Natural killer cell (primary cell): ENCODE measurements at regions not wholly inside any gene's neighbourhood (a gene's known extent, or its start where the extent isn't known, plus 50 kb on each side); places are given as distances from the start of the nearest gene placed in this dataset.
"Not testable (repeated sequence)": the region's sequence is repeated elsewhere in the genome, so short reads cannot be mapped to it uniquely, and the experiment has no call there.

Experiments used
- ATAC-seq, 3 donors: fragments of 150-1000 bp in 2 of 3; fragments of 200-7000 bp in 1 of 3; cut with Tn5 transposase; 1 replicate in 1 of 3; 2 replicates in 2 of 3; pipeline ENCODE4 v1.10.0; 2021; ENCODE audit warnings: mild to moderate bottlenecking in 2 of 3, moderate library complexity in 2 of 3
- DNase-seq, 2 donors: peaks; one replicate each; pipeline versions ENCODE4 v3.0.0 to v3.0.0-alpha.2; 2013 to 2021; ENCODE audit warnings: mixed read lengths in 1 of 2
- H3K27ac ChIP-seq: one replicate; pipeline ENCODE4 v1.5.1; 2013; ENCODE audit warnings: mild to moderate bottlenecking, low read length
- H3K27me3 ChIP-seq: one replicate; pipeline ENCODE4 v1.6.1; 2013; ENCODE audit warnings: low read length; ENCODE audit not compliant: control insufficient read depth, insufficient read depth
- H3K36me3 ChIP-seq: one replicate; pipeline ENCODE4 v1.6.1; 2013; ENCODE audit warnings: low read length; ENCODE audit not compliant: control insufficient read depth, insufficient read depth
- H3K4me1 ChIP-seq: one replicate; pipeline ENCODE4 v1.6.1; 2013; ENCODE audit warnings: low read length; ENCODE audit not compliant: control insufficient read depth, insufficient read depth
- H3K4me3 ChIP-seq: one replicate; pipeline ENCODE4 v1.5.1; 2013; ENCODE audit warnings: low read length
- H3K9me3 ChIP-seq: one replicate; pipeline ENCODE4 v1.6.1; 2013; ENCODE audit warnings: low read length; ENCODE audit not compliant: control insufficient read depth, insufficient read depth
- H3K27ac Mint-ChIP-seq, 2 donors: one replicate each; pipeline ENCODE4 v1.8.0; 2022; ENCODE audit warnings: mild to moderate bottlenecking in 2 of 2, mixed read lengths in 2 of 2, moderate library complexity in 1 of 2
- H3K27me3 Mint-ChIP-seq, 2 donors: one replicate each; pipeline ENCODE4 v1.8.0; 2022; ENCODE audit warnings: low read depth in 2 of 2, mixed read lengths in 2 of 2
- H3K36me3 Mint-ChIP-seq: one replicate; pipeline ENCODE4 v1.8.0; 2022; ENCODE audit warnings: mixed read lengths
- H3K4me1 Mint-ChIP-seq, 2 donors: one replicate each; pipeline ENCODE4 v1.8.0; 2022; ENCODE audit warnings: mixed read lengths in 2 of 2
- H3K4me3 Mint-ChIP-seq: one replicate; pipeline ENCODE4 v1.8.0; 2022; ENCODE audit warnings: mild to moderate bottlenecking, moderate library complexity, mixed read lengths
- H3K9me3 Mint-ChIP-seq, 2 donors: one replicate each; pipeline ENCODE4 v1.8.0; 2022; ENCODE audit warnings: mixed read lengths in 2 of 2
- WGBS: methylation state at CpG from one replicate; pipeline ENCODE4 v1.1.7; 2013; ENCODE audit warnings: missing lambda C conversion rate; ENCODE audit not compliant: insufficient coverage; 5-methylcytosine and 5-hydroxymethylcytosine counted together
- intact Hi-C: fragments of 100-400 bp; cut with micrococcal nuclease; formaldehyde crosslinking; loops from one replicate; pipeline ENCODE4 v1.14.2; 2022
- TF ChIP-seq, protein P1 (sequence below): fragments of 200-600 bp; IDR thresholded peaks from one replicate; pipeline ENCODE4 v1.8.0; 2022; ENCODE audit warnings: antibody characterized with exemption

DNA sequence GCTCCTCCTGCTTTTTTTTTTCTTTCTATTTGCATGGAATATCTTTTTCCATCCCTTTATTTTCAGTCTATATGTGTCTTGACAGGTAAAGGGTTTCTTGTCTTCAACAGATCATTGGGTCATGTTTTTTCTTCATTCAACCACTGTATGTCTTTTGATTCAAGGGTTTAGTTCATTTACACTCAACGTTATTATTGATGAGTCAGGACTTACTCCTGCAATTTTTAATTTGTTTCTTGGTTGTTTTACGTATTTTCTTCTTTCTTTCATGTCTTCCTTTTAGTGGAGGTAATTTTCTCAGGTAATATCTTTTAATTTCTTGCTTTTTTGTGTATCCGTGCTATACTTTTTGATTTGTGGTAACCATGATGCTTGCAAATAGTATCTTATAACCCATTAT, 429.1 kb upstream of the HTR1E start:
- intact Hi-C loops = no loop called here
- ATAC-seq = no peak
- H3K27me3 ChIP-seq = no peaks in the 10 kb centered on the region
- no peaks in the 10 kb centered on the region for H3K36me3 ChIP-seq
- WGBS = no CpG with 5 or more reads among the region's 3 CpGs
- H3K9me3 Mint-ChIP-seq = peaks cover 19 to 39% of the 10 kb centered on the region in 2 donors
- no peaks in the 10 kb centered on the region for H3K4me1 ChIP-seq
- no peak overlapping the region for H3K27ac Mint-ChIP-seq
- no peak overlapping the region for H3K4me3 ChIP-seq
- peaks cover 15% of the 10 kb centered on the region for H3K9me3 ChIP-seq
- no peak overlapping the region for H3K4me3 Mint-ChIP-seq
- H3K36me3 Mint-ChIP-seq = peaks cover 10% of the 10 kb centered on the region
- H3K27ac ChIP-seq = no peak overlapping the region
- TF ChIP-seq, protein P1, sequence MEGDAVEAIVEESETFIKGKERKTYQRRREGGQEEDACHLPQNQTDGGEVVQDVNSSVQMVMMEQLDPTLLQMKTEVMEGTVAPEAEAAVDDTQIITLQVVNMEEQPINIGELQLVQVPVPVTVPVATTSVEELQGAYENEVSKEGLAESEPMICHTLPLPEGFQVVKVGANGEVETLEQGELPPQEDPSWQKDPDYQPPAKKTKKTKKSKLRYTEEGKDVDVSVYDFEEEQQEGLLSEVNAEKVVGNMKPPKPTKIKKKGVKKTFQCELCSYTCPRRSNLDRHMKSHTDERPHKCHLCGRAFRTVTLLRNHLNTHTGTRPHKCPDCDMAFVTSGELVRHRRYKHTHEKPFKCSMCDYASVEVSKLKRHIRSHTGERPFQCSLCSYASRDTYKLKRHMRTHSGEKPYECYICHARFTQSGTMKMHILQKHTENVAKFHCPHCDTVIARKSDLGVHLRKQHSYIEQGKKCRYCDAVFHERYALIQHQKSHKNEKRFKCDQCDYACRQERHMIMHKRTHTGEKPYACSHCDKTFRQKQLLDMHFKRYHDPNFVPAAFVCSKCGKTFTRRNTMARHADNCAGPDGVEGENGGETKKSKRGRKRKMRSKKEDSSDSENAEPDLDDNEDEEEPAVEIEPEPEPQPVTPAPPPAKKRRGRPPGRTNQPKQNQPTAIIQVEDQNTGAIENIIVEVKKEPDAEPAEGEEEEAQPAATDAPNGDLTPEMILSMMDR = no peak
- no peaks in the 10 kb centered on the region for H3K27me3 Mint-ChIP-seq
- no peak for DNase-seq
- H3K4me1 Mint-ChIP-seq = no peaks in the 10 kb centered on the region

GRCh38 chr6:86502497-86502896, 434.8 kb upstream of the HTR1E start:
- peaks cover 21 to 32% of the 10 kb centered on the region in 2 donors for H3K9me3 Mint-ChIP-seq
- H3K27me3 Mint-ChIP-seq = no peaks in the 10 kb centered on the region
- no peak overlapping the region for H3K4me3 Mint-ChIP-seq
- no peaks in the 10 kb centered on the region for H3K36me3 ChIP-seq
- 67% methylated on average over 3 of the region's 3 CpGs for WGBS
- H3K27ac ChIP-seq = no peak overlapping the region
- H3K27ac Mint-ChIP-seq = no peak overlapping the region
- no peaks in the 10 kb centered on the region for H3K27me3 ChIP-seq
- H3K4me1 Mint-ChIP-seq = no peaks in the 10 kb centered on the region
- intact Hi-C loops = no loop called here
- peaks cover 5% of the 10 kb centered on the region for H3K9me3 ChIP-seq
- DNase-seq (no peak), ATAC-seq (no peak)
- TF ChIP-seq, protein P1 = no peak
- peaks cover 10% of the 10 kb centered on the region for H3K36me3 Mint-ChIP-seq
- no peak overlapping the region for H3K4me3 ChIP-seq
- H3K4me1 ChIP-seq = no peaks in the 10 kb centered on the region

DNA sequence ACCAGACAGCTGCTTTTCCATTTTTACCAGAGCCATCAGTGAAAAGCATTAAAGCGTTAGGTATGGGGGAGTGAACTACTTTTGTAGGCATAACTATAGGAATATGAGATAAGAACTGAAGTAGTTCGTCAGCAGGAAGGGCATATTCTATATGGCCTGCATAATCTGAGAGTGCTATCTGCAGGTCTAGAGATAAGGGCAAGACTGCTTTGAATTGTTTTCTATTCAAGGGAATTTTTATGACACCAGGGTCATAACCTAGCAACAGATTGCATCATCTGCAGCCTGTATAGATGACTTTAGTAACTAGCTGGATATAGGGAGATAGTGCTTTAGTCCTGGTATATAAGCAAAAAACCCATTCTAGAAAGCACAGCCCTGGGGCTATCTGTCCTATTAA, 437.3 kb upstream of the HTR1E start:
- Mint-ChIP-seq H3K27ac (no peak overlapping the region), H3K9me3 (peaks cover 23 to 34% of the 10 kb centered on the region in 2 donors), H3K27me3 (no peaks in the 10 kb centered on the region), H3K36me3 (peaks cover 17% of the 10 kb centered on the region), H3K4me3 (no peak overlapping the region), H3K4me1 (no peaks in the 10 kb centered on the region)
- DNase-seq (no peak), ATAC-seq (no peak)
- H3K36me3 ChIP-seq = no peaks in the 10 kb centered on the region
- H3K27me3 ChIP-seq = no peaks in the 10 kb centered on the region
- peaks cover 5% of the 10 kb centered on the region for H3K9me3 ChIP-seq
- no peak overlapping the region for H3K4me3 ChIP-seq
- no peaks in the 10 kb centered on the region for H3K4me1 ChIP-seq
- H3K27ac ChIP-seq = no peak overlapping the region
- intact Hi-C loops = no loop called here
- WGBS = 54% methylated on average over 2 of the region's 2 CpGs
- TF ChIP-seq, protein P1 = no peak

DNA sequence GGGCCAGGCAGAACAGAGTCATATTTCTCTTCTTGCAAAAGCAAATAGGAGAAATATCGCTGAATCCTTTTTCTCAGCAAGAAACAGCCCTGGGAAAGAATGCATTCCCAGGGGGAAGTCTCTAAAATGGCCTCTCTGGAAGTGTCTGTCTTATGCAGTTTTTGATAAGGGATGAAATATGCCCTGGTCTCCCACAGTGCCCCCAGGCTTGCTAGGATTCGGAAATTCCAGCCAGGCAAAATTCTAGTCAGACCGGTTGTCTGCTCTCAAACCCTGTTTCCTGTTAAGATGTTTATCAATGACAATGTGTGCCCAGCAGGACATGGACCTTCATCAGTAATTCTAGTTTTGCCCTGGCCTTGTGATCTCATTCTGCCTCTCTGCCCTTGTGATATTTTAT, 448.3 kb upstream of the HTR1E start:
- H3K4me1 ChIP-seq, H3K9me3 Mint-ChIP-seq, H3K9me3 ChIP-seq, H3K4me1 Mint-ChIP-seq, H3K27me3 ChIP-seq, H3K36me3 Mint-ChIP-seq, H3K36me3 ChIP-seq, H3K27ac Mint-ChIP-seq, H3K4me3 Mint-ChIP-seq, ATAC-seq, DNase-seq, H3K27me3 Mint-ChIP-seq, H3K4me3 ChIP-seq, intact Hi-C loops, H3K27ac ChIP-seq: not testable (repeated sequence)
- 53% methylated on average over 3 of the region's 3 CpGs for WGBS
